Fibroblast of lung (primary cell): ENCODE measurements at regions not wholly inside any gene's neighbourhood (a gene's known extent, or its start where the extent isn't known, plus 50 kb on each side); places are given as distances from the start of the nearest gene placed in this dataset.

Experiments
- DNase-seq, 2 donors: peaks; one replicate each; pipeline versions ENCODE4 v3.0.0 to v3.0.0-alpha.2; 2010; ENCODE audit warnings: low read depth in 2 of 2
- H2AFZ ChIP-seq: 2 replicates; pipeline ENCODE4 v1.5.1; 2012; ENCODE audit warnings: low read length, control low read depth, inconsistent platforms
- H3K27ac ChIP-seq: 2 replicates; pipeline ENCODE4 v1.5.1; 2011; ENCODE audit warnings: low read length, control low read depth; ENCODE audit not compliant: insufficient read depth
- H3K27me3 ChIP-seq: 2 replicates; pipeline ENCODE4 v1.5.1; 2011; ENCODE audit warnings: mild to moderate bottlenecking, low read length; ENCODE audit not compliant: control insufficient read depth, insufficient read depth
- H3K36me3 ChIP-seq: 2 replicates; pipeline ENCODE4 v1.5.1; 2011; ENCODE audit warnings: low read length; ENCODE audit not compliant: control insufficient read depth, insufficient read depth
- H3K4me1 ChIP-seq: 2 replicates; pipeline ENCODE4 v1.5.1; 2011; ENCODE audit warnings: low read length; ENCODE audit not compliant: control insufficient read depth, insufficient read depth; ENCODE audit errors: extremely low read depth
- H3K4me2 ChIP-seq: 2 replicates; pipeline ENCODE4 v1.5.1; 2011; ENCODE audit warnings: low read length, control low read depth; ENCODE audit not compliant: insufficient read depth; ENCODE audit errors: extremely low read depth
- H3K4me3 ChIP-seq, 4 experiments: fragments of 200-600 bp in 1 of 4; sonication (generic) in 1 of 4; replicated peaks in 1 of 4; 2 replicates each; pipeline ENCODE4 v1.5.1; 2011 to 2016; ENCODE audit warnings: low read length in 4 of 4, low read depth in 3 of 4, mild to moderate bottlenecking in 3 of 4, control low read depth in 2 of 4, inconsistent platforms in 1 of 4, mixed read lengths in 1 of 4; ENCODE audit not compliant: insufficient read depth in 1 of 4; ENCODE audit errors: control extremely low read depth in 1 of 4
- H3K79me2 ChIP-seq: 2 replicates; pipeline ENCODE4 v1.5.1; 2012; ENCODE audit warnings: mild to moderate bottlenecking, low read length, inconsistent platforms; ENCODE audit not compliant: control insufficient read depth, insufficient read depth
- H3K9ac ChIP-seq: 2 replicates; pipeline ENCODE4 v1.5.1; 2011; ENCODE audit warnings: mild to moderate bottlenecking, low read length, control low read depth; ENCODE audit not compliant: insufficient read depth
- H3K9me3 ChIP-seq: 2 replicates; pipeline ENCODE4 v1.5.1; 2012; ENCODE audit warnings: low read depth, low read length; ENCODE audit not compliant: control insufficient read depth, insufficient read depth
- H4K20me1 ChIP-seq: 2 replicates; pipeline ENCODE4 v1.5.1; 2011; ENCODE audit warnings: low read length; ENCODE audit not compliant: control insufficient read depth, insufficient read depth; ENCODE audit errors: extremely low read depth
- EZH2 ChIP-seq: IDR thresholded peaks from 2 replicates; pipeline ENCODE4 v1.5.1; 2012; ENCODE audit warnings: low read length, control low read depth, mild to moderate bottlenecking; ENCODE audit errors: missing control alignments
- TF ChIP-seq, protein P1 (sequence below), 2 donors: IDR thresholded peaks in 1 of 2; conservative IDR thresholded peaks in 1 of 2; 1 replicate in 1 of 2; 2 replicates in 1 of 2; pipeline ENCODE4 v1.5.1; 2011 to 2012; ENCODE audit warnings: low read length in 2 of 2, control low read depth in 1 of 2, inconsistent platforms in 1 of 2, low read depth in 1 of 2, mild to moderate bottlenecking in 1 of 2

DNA sequence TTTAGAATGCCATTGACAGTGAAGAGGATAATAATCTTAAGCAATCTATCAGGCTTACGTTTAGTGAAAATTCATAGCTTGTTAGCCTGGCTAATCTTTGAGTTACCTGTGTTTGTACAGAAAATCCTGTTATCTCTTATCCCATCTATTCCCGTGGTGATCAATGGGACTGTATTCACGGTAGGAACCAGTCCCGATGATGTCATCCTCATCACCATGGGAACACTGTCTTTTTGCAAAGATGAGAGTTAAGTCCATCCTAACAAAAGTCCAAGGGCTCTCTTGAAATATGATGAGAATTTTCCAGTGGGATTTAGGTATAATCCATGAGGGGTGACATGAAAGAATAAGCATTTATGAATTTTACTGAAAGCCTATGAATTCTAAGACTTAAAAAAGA lies 762.2 kb downstream of the ETS1 start:
- Histone ChIP-seq H2AFZ (no peak overlapping the region), H3K4me1 (no peaks in the 10 kb centered on the region), H4K20me1 (no peaks in the 10 kb centered on the region), H3K36me3 (no peaks in the 10 kb centered on the region), H3K4me3 (no peak overlapping the region), H3K9me3 (no peaks in the 10 kb centered on the region), H3K4me2 (no peak overlapping the region), H3K79me2 (no peaks in the 10 kb centered on the region), H3K27me3 (no peaks in the 10 kb centered on the region), H3K27ac (no peak overlapping the region), H3K9ac (no peak overlapping the region)
- no peak for DNase-seq
- no peak for TF ChIP-seq EZH2
- TF ChIP-seq, protein P1, sequence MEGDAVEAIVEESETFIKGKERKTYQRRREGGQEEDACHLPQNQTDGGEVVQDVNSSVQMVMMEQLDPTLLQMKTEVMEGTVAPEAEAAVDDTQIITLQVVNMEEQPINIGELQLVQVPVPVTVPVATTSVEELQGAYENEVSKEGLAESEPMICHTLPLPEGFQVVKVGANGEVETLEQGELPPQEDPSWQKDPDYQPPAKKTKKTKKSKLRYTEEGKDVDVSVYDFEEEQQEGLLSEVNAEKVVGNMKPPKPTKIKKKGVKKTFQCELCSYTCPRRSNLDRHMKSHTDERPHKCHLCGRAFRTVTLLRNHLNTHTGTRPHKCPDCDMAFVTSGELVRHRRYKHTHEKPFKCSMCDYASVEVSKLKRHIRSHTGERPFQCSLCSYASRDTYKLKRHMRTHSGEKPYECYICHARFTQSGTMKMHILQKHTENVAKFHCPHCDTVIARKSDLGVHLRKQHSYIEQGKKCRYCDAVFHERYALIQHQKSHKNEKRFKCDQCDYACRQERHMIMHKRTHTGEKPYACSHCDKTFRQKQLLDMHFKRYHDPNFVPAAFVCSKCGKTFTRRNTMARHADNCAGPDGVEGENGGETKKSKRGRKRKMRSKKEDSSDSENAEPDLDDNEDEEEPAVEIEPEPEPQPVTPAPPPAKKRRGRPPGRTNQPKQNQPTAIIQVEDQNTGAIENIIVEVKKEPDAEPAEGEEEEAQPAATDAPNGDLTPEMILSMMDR (conservative IDR thresholded peaks at IDR 0.05 in 1 of 2, IDR thresholded peaks at IDR 0.05 in 1 of 2; ENCODE audit: low read depth in 1 of 2, low read length in 2 of 2) = no peak

DNA sequence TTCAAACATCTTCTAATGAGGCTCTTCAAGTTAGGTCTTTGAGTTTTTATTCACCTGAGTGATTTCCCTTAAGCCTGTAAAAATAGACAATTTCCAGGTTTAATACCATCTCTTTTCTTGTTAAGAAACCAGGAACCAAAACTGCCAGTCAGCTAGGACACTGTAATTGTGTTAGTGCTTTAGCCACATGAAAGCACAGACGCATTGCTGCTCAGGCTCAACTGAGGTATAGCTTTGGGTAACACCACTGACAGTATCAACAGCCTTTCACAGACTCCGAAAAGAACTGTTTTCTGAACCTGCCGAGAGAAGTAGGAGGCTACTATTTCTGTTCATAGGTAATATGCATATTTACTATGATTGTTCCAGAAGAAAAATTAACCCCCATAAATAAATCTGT lies 768.7 kb downstream of the ETS1 start:
- no peaks in the 10 kb centered on the region for H3K4me1 ChIP-seq
- no peak overlapping the region for H3K9ac ChIP-seq
- H3K27me3 ChIP-seq = no peaks in the 10 kb centered on the region
- no peak overlapping the region for H3K4me3 ChIP-seq
- TF ChIP-seq EZH2 = no peak
- TF ChIP-seq, protein P1 (conservative IDR thresholded peaks at IDR 0.05 in 1 of 2, IDR thresholded peaks at IDR 0.05 in 1 of 2; ENCODE audit: low read depth in 1 of 2, low read length in 2 of 2) = no peak
- DNase-seq = no peak
- no peak overlapping the region for H3K4me2 ChIP-seq
- H3K9me3 ChIP-seq = no peaks in the 10 kb centered on the region
- no peak overlapping the region for H2AFZ ChIP-seq
- H4K20me1 ChIP-seq = no peaks in the 10 kb centered on the region
- H3K79me2 ChIP-seq = no peaks in the 10 kb centered on the region
- no peak overlapping the region for H3K27ac ChIP-seq
- no peaks in the 10 kb centered on the region for H3K36me3 ChIP-seq

DNA sequence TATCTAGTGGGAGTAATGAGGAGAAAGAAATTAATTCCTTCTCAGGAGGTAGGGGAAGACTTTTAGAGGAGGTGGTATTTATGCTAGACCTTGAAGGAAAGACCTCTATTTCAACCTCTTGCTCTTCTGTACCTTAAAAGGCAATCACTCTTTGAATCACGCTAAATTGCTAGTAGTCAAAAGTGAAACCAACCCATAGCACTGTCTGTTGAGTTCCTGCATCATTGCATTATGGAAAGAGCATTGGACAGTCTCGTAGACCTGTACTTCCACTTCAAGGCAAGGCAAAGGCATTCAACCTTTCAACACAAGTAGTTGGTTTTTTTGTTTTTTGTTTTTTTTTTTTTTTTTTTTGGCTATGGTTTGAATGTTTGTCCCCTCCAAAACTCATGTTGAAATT lies 770.4 kb downstream of the ETS1 start:
- Histone ChIP-seq H3K4me3 (no peak overlapping the region), H3K27me3 (no peaks in the 10 kb centered on the region), H3K79me2 (no peaks in the 10 kb centered on the region), H3K27ac (no peak overlapping the region), H4K20me1 (no peaks in the 10 kb centered on the region), H3K4me1 (no peaks in the 10 kb centered on the region), H2AFZ (no peak overlapping the region), H3K9me3 (no peaks in the 10 kb centered on the region), H3K4me2 (no peak overlapping the region), H3K9ac (no peak overlapping the region), H3K36me3 (no peaks in the 10 kb centered on the region)
- TF ChIP-seq, protein P1 (conservative IDR thresholded peaks at IDR 0.05 in 1 of 2, IDR thresholded peaks at IDR 0.05 in 1 of 2; ENCODE audit: low read depth in 1 of 2, low read length in 2 of 2) = no peak
- TF ChIP-seq EZH2 = no peak
- DNase-seq = no peak
